ENCODE measurements at regions not wholly inside any gene's neighbourhood (a gene's known extent, or its start where the extent isn't known, plus 50 kb on each side); places are given as distances from the start of the nearest gene placed in this dataset.

- DNase-seq (ENCODE audit: low read depth in 2 of 2), result no peak
Observed at GRCh38 chr1:82695443-82695842, 894.7 kb downstream of the ADGRL2 start.

DNA sequence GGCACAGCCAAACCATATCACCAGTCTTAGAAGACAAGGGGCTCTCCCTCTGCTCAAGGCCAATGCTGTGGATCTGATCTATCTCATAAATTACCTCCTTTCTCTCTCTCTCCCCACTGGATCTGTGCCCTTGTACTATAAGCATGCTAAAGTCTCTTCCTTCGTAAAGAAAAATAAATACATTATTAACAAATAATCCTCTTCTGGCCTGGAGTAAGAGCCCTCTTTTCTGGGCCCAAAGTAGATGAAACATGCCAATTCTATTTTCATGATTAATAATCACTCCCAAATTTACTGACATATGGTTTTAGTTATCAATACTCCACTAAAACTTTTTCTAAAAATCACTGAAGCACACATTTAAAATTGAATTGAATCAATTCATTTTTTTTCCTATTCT is 889.7 kb downstream of the ADGRL2 start:
- DNase-seq (ENCODE audit: low read depth in 2 of 2), result no peak

GRCh38 chr1:82689217-82689616 is 888.5 kb downstream of the ADGRL2 start:
- DNase-seq (ENCODE audit: low read depth in 2 of 2), result no peak

- DNase-seq (ENCODE audit: low read depth in 2 of 2), result no peak
Observed at GRCh38 chr1:82686774-82687173, 886.0 kb downstream of the ADGRL2 start.

- DNase-seq (ENCODE audit: low read depth in 2 of 2), result no peak
Observed at GRCh38 chr1:82646888-82647287, 846.2 kb downstream of the ADGRL2 start.

- DNase-seq (ENCODE audit: low read depth in 2 of 2), result no peak
Observed at GRCh38 chr1:82646336-82646735, 845.6 kb downstream of the ADGRL2 start.

DNA sequence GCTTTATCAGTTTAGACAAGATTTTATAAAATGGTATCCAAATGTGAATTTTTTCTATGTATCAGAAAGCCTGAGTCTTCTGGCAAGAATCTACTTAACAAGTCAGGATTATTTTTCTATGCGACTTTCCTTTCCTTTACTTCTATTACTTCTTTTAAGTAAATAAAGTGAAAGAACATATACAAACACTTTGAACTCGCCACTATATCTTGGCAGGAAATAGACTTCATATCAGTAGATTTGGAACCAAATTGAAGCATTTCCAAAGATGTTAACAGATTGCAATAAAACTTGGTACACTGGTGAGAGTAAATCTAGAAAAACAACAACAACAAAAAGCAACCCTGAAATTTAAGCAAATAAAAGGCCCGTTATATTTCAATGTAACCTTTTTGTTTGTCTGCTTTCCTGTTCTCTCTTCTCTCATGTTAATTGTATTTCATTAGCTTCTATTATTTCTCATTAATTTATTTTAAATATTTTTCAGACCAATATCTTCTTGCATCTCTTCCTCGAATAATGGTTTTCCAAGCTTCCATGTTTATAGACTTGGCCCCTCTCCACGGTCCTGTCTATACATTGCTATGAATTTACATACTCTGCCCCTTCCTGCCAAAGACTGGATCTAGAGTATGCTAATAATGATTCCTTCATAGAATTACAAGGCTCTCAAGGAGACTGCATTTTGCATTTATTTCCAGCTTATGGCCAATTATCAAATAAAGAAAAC is 843.6 kb downstream of the ADGRL2 start:
- no peak for DNase-seq (ENCODE audit: low read depth in 2 of 2)

GRCh38 chr1:82640352-82640751 is 839.6 kb downstream of the ADGRL2 start:
- DNase-seq (ENCODE audit: low read depth in 2 of 2), result no peak

DNA sequence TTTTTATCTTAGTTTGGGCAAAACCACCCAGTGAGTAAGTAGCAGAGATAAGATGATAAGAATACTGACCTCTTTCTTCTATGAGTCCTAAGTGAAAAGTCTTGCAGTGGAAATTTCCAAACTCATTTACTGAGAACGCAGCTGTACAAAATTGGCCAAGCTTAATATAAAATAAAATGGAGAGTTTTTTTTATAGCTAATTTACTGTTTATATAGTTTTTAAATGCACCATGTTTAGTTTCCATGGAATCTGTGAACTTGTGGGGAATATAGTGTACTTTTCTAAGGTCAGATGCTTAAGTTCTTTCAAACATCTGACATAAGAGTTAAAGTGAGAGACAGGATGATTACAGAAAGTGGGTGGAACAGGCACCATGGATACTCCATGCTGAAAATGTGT is 833.5 kb downstream of the ADGRL2 start:
- no peak for DNase-seq (ENCODE audit: low read depth in 2 of 2)

- DNase-seq (ENCODE audit: low read depth in 2 of 2), result no peak
Observed at GRCh38 chr1:82632155-82632554, 831.4 kb downstream of the ADGRL2 start.

- no peak for DNase-seq (ENCODE audit: low read depth in 2 of 2)
Observed at GRCh38 chr1:82628887-82629286, 828.2 kb downstream of the ADGRL2 start.

- DNase-seq (ENCODE audit: low read depth in 2 of 2), result no peak
Observed at GRCh38 chr1:82625537-82625936, 824.8 kb downstream of the ADGRL2 start.

- DNase-seq (ENCODE audit: low read depth in 2 of 2), result no peak
Observed at GRCh38 chr1:82621076-82621475, 820.3 kb downstream of the ADGRL2 start.

DNA sequence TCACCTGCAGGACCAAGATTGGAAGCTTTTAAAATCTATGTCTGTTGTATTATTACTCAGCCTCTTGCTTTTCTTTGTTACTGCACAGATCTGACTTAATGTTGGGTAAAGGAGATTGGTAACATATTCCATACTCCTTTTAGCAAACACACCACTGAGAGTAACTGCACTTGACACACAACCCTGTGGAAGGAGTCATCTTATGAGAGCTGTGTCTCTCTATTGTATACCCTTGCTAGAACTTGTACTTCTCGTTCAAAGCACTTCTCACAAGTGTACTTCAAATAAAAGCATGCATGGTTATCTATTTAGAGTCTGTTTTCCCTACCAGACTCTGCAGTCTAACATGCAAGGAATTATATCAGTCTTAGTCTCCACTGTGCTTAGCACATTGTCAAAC is 813.4 kb downstream of the ADGRL2 start:
- DNase-seq (ENCODE audit: low read depth in 2 of 2), result no peak

DNA sequence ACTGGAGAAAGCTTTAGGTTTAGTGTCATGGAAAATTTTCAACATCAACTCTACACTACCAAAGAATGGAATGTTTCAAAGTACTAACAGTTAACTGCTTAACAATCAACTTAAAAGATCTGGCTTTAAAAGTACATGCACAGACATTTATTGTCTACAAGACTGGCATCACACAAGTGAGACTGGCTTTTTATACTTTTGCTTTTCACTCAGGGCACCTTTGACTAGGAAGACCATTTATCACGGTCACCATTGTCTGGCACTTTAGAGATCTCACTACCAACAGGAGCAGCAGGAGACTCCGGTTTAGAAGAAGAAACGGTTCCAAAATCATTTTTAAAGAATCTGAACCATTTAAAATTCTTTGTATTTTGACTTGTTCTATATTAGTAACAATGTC is 812.3 kb downstream of the ADGRL2 start:
- DNase-seq (ENCODE audit: low read depth in 2 of 2), result no peak

DNA sequence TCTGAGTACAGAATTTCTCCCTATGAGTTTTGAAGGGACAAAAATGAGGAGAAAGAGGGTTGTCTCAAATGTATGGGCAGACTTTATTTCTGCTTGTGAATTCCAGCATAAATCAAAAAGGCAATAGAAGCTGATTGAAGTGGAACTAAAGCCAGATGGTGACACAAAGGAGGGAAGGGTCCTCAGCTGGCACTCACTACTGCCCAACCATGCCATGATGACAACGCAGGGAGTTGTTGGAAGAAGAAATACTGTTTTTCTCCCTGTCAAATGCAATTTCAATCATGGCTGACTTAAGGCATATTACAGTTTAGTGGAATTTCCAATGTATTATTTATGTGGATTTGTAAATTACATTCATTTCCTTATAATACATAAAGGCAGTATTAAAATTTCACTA is 805.8 kb downstream of the ADGRL2 start:
- DNase-seq (ENCODE audit: low read depth in 2 of 2), result no peak

DNA sequence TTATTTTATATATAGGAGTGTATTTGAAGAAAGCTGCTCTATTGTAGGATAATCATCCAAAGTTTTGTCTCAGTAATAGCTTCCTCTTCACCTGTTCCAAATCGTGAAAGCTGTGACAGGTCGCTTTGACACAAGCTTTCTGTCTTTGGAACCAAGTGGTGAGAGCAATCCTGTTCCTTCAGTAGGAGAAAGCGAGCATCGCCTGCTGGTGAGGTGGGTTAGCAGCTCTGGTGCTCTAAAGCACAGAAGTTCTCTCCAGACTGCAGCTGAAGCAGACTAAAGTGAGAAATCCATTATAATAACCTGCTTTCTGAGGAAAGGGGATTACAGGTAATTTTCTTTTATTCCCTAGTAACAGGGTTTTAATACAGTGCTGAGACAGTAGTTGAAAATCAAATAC is 803.8 kb downstream of the ADGRL2 start:
- no peak for DNase-seq (ENCODE audit: low read depth in 2 of 2)

DNA sequence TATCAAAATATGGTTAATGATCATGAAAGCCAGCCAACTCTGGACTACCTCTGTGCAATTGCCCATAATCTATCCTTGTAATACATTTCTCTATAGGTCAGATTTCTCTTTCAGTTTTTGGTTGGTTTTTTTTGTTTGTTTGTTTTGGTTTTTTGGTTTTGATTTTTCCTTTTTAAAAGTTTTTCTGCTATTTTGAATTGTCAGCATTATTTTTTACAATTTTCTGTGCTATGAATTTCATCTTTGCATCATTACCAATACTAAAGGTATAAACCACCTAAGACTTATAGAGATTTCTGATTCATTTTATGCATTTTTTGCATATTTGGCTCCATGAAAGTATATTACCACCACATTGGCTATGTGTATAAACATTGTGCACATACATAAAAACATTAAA is 799.6 kb downstream of the ADGRL2 start:
- DNase-seq (ENCODE audit: low read depth in 2 of 2), result no peak

DNA sequence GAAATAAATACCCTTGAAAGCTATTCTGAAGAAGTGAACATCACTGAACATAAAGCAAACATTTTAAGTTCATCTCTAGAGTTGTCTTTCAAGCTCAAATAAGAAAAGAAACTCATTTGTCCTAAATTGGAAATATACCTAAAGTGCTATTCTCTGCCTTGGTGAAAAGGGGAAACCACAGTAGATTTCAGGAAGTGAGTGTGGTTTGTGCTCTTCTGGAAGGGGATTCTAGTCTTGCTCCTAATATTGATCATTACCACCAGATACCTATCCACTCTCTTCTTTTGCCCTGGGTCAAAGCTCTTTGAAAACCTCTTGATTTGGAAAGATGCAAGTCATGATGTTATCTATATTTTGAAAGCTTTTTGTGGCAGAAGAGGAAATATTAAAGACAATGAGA is 798.1 kb downstream of the ADGRL2 start:
- DNase-seq (ENCODE audit: low read depth in 2 of 2), result no peak

GRCh38 chr1:82598337-82598736 is 797.6 kb downstream of the ADGRL2 start:
- DNase-seq (ENCODE audit: low read depth in 2 of 2), result no peak

GRCh38 chr1:82597649-82598048 is 796.9 kb downstream of the ADGRL2 start:
- peak; percentile 77 for DNase-seq (ENCODE audit: low read depth in 2 of 2)

DNA sequence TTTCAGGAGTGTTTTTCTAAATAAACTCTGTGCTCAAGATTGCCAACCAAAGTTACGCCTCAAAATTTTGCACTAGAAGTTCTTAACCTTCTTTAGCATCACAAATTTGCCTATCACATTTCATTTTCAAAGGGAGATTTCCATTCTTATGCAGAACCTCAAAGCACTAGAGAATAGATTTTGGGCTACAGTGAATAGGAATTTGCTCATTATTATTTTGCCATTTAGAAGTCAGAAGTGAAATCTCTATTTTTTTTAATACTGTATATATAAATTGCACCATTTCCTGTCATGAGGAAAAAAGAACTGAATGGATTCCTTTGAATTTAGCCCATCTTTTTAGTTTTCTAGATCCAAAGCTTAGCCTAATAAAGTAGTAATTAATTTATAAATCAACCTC is 796.4 kb downstream of the ADGRL2 start:
- DNase-seq (ENCODE audit: low read depth in 2 of 2), result no peak

DNA sequence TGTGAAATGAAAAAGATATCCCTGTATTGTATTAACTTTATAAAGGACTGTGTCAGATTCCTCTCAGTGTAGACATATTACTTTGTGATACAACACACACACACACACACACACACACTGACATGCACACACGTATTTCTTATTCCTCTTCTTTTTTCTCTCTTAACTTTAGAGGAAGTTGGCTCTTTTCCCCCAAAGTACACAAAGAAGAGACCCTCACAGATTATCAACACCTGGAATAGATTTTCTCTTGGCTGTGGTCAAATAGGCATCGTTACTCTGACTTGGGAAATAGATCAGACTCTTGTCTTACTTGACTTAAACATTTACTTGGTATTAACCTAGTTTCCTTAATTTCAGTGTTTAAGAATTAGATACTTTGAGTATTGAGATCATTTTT is 792.8 kb downstream of the ADGRL2 start:
- peak in 1 of 2 experiments; percentile 23 for DNase-seq (ENCODE audit: low read depth in 2 of 2)

DNA sequence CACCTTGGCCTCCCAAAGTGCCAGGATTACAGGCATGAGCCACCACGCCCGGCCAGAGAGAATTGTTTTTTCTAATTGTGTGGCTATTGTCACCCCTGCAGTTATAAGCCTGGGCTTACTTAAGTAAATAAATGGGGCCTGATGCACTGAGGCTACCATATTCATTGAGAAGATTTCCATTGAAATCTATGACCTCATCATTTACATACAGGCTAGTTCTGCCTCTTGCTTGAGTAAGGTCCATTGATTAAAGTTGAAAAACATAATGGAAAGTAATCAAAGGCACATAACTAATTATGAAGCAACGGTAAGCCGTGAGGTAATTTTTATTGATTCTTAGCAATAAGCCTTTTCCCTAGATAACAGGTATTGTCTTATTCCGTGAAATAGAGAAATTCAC is 788.9 kb downstream of the ADGRL2 start:
- DNase-seq (ENCODE audit: low read depth in 2 of 2), result no peak
